ENCODE measurements at regions not wholly inside any gene's neighbourhood (a gene's known extent, or its start where the extent isn't known, plus 50 kb on each side); places are given as distances from the start of the nearest gene placed in this dataset.

- TF ChIP-seq CTCF (IDR thresholded peaks at IDR 0.05), result no peak
- no peak for TF ChIP-seq EZH2phosphoT487 (IDR thresholded peaks at IDR 0.05)
Observed at GRCh38 chr5:176748967-176749935, 61.1 kb upstream of the UNC5A start.
